GM12874 (cell line): ENCODE measurements at regions not wholly inside any gene's neighbourhood (a gene's known extent, or its start where the extent isn't known, plus 50 kb on each side); places are given as distances from the start of the nearest gene placed in this dataset.

Experiments used
- CTCF ChIP-seq: IDR thresholded peaks from 2 replicates; pipeline ENCODE4 v1.5.1; 2011; ENCODE audit warnings: low read depth, mild to moderate bottlenecking, control low read depth, low read length, moderate library complexity; ENCODE audit not compliant: insufficient read depth

- TF ChIP-seq CTCF: no peak
Measured at GRCh38 chr3:152728231-152728980, 106.5 kb upstream of the P2RY1 start.

GRCh38 chr3:152729906-152730305 lies 105.0 kb upstream of the P2RY1 start:
- TF ChIP-seq CTCF: no peak

GRCh38 chr3:152731511-152731910 lies 103.4 kb upstream of the P2RY1 start:
- TF ChIP-seq CTCF: no peak

- TF ChIP-seq CTCF: no peak
Measured at GRCh38 chr3:152733584-152734119, 101.3 kb upstream of the P2RY1 start.

- no peak for TF ChIP-seq CTCF
Measured at GRCh38 chr3:152737021-152737908, 97.7 kb upstream of the P2RY1 start.

GRCh38 chr3:152738656-152739055 lies 96.3 kb upstream of the P2RY1 start:
- TF ChIP-seq CTCF: no peak
